ENCODE measurements at regions not wholly inside any gene's neighbourhood (a gene's known extent, or its start where the extent isn't known, plus 50 kb on each side); places are given as distances from the start of the nearest gene placed in this dataset.
"Not testable (repeated sequence)": the region's sequence is repeated elsewhere in the genome, so short reads cannot be mapped to it uniquely, and the experiment has no call there.

- H3K27ac ChIP-seq, result no peak overlapping the region
- H3K27me3 ChIP-seq, result no peaks in the 10 kb centered on the region
- TF ChIP-seq CTCF (IDR thresholded peaks at IDR 0.05) (no peak), POLR2A (IDR thresholded peaks at IDR 0.05) (no peak)
- no peaks in the 10 kb centered on the region for H3K4me1 ChIP-seq
- H3K9me3 ChIP-seq, result no peaks in the 10 kb centered on the region
- no peaks in the 10 kb centered on the region for H3K36me3 ChIP-seq
- no peak for DNase-seq
- intact Hi-C loops (cut with DNase I; ENCODE audit: low total_unique reads), result no loop called here
- no peak overlapping the region for H3K4me3 ChIP-seq
These were observed 179.7 kb downstream of the NPIPB11 start for GRCh38 chr16:29226782-29227181.

GRCh38 chr16:29224675-29225074 is 181.8 kb downstream of the NPIPB11 start:
- intact Hi-C loops (cut with DNase I; ENCODE audit: low total_unique reads); H3K4me3 ChIP-seq; H3K4me1 ChIP-seq; H3K27me3 ChIP-seq; DNase-seq; H3K9me3 ChIP-seq; H3K27ac ChIP-seq; H3K36me3 ChIP-seq: not testable (repeated sequence)

- H3K27ac ChIP-seq, result peak overlapping the region in 1 of 2 donors; percentile 85
- H3K9me3 ChIP-seq; DNase-seq; intact Hi-C loops (cut with DNase I; ENCODE audit: low total_unique reads); H3K36me3 ChIP-seq; H3K27me3 ChIP-seq; H3K4me1 ChIP-seq; H3K4me3 ChIP-seq: not testable (repeated sequence)
These were observed 183.9 kb downstream of the NPIPB11 start for GRCh38 chr16:29222615-29223014.

GRCh38 chr16:29222008-29222407 is 184.5 kb downstream of the NPIPB11 start:
- intact Hi-C loops (cut with DNase I; ENCODE audit: low total_unique reads); H3K36me3 ChIP-seq; H3K4me3 ChIP-seq; H3K27me3 ChIP-seq; H3K9me3 ChIP-seq; H3K4me1 ChIP-seq; DNase-seq: not testable (repeated sequence)
- peak overlapping the region; percentile 55 to 85 for H3K27ac ChIP-seq

- DNase-seq; H3K9me3 ChIP-seq; H3K4me3 ChIP-seq; intact Hi-C loops (cut with DNase I; ENCODE audit: low total_unique reads); H3K36me3 ChIP-seq; H3K27me3 ChIP-seq; H3K4me1 ChIP-seq: not testable (repeated sequence)
- H3K27ac ChIP-seq, result peak overlapping the region; percentile 68 to 85
These were observed 185.1 kb downstream of the NPIPB11 start for GRCh38 chr16:29221281-29221955.

GRCh38 chr16:29220647-29221191 is 185.8 kb downstream of the NPIPB11 start:
- H3K36me3 ChIP-seq; H3K4me3 ChIP-seq; intact Hi-C loops (cut with DNase I; ENCODE audit: low total_unique reads); DNase-seq; H3K9me3 ChIP-seq; H3K27me3 ChIP-seq; H3K4me1 ChIP-seq: not testable (repeated sequence)
- peak overlapping the region; percentile 68 to 85 for H3K27ac ChIP-seq

GRCh38 chr16:29219966-29220646 is 186.4 kb downstream of the NPIPB11 start:
- peak in 1 of 2 donors; percentile 75 for DNase-seq
- peak overlapping the region; percentile 68 to 85 for H3K27ac ChIP-seq
- H3K4me3 ChIP-seq; H3K36me3 ChIP-seq; H3K9me3 ChIP-seq; intact Hi-C loops (cut with DNase I; ENCODE audit: low total_unique reads); H3K27me3 ChIP-seq; H3K4me1 ChIP-seq: not testable (repeated sequence)

- DNase-seq, result not testable (repeated sequence)
These were observed 186.9 kb downstream of the NPIPB11 start for GRCh38 chr16:29219562-29219961.

GRCh38 chr16:29218649-29219048 is 187.9 kb downstream of the NPIPB11 start:
- H3K4me3 ChIP-seq; intact Hi-C loops (cut with DNase I; ENCODE audit: low total_unique reads): not testable (repeated sequence)

More at GRCh38 chr16:29219562-29219961, 186.9 kb downstream of the NPIPB11 start:
- H3K9me3 ChIP-seq; H3K27me3 ChIP-seq; intact Hi-C loops (cut with DNase I; ENCODE audit: low total_unique reads); H3K4me3 ChIP-seq; H3K4me1 ChIP-seq; H3K36me3 ChIP-seq: not testable (repeated sequence)
- H3K27ac ChIP-seq, result peak overlapping the region in 1 of 2 donors; percentile 85

GRCh38 chr16:29218171-29218570 is 188.3 kb downstream of the NPIPB11 start:
- intact Hi-C loops (cut with DNase I; ENCODE audit: low total_unique reads); H3K27ac ChIP-seq; H3K36me3 ChIP-seq; H3K27me3 ChIP-seq; H3K9me3 ChIP-seq; H3K4me3 ChIP-seq; H3K4me1 ChIP-seq: not testable (repeated sequence)
- peak in 1 of 2 donors; percentile 10 for DNase-seq

More at GRCh38 chr16:29218649-29219048, 187.9 kb downstream of the NPIPB11 start:
- H3K27me3 ChIP-seq, H3K4me1 ChIP-seq, H3K9me3 ChIP-seq, H3K27ac ChIP-seq, H3K36me3 ChIP-seq: not testable (repeated sequence)
- DNase-seq, result peak in 1 of 2 donors; percentile 12

- H3K27ac ChIP-seq; H3K4me3 ChIP-seq; intact Hi-C loops (cut with DNase I; ENCODE audit: low total_unique reads); H3K9me3 ChIP-seq; H3K36me3 ChIP-seq; H3K27me3 ChIP-seq; H3K4me1 ChIP-seq: not testable (repeated sequence)
- DNase-seq, result peak in 1 of 2 donors; percentile 14
These were observed 188.8 kb downstream of the NPIPB11 start for GRCh38 chr16:29217752-29218126.

GRCh38 chr16:29217104-29217751 is 189.3 kb downstream of the NPIPB11 start:
- H3K27ac ChIP-seq; H3K4me1 ChIP-seq; H3K9me3 ChIP-seq; DNase-seq; intact Hi-C loops (cut with DNase I; ENCODE audit: low total_unique reads); H3K4me3 ChIP-seq; H3K27me3 ChIP-seq; H3K36me3 ChIP-seq: not testable (repeated sequence)

Data from uterus (tissue), 3 donors.